ENCODE measurements at regions not wholly inside any gene's neighbourhood (a gene's known extent, or its start where the extent isn't known, plus 50 kb on each side); places are given as distances from the start of the nearest gene placed in this dataset.

DNA sequence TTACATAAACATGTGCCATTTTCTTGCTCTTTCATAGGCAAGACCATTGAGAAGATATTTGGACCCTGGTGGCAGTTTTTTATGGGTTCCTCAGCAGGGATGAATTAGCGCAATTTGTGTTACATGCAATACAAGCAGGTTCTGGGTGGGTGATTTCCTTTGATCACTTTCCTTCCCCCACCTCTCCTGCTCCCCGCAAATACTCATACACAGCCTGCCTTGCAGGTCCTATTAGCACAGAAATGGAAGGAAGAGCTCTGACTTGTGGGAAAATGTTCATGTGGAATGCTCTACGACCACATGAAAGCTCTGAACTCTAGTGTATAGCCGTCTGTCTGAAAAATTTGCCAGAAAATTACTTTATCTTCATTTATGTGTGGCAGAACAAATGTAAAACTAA lies 361.0 kb upstream of the FAT1 start:
- no peak for TF ChIP-seq YY1 (IDR thresholded peaks at IDR 0.05; ENCODE audit: insufficient read depth, insufficient read length)
- no peak for TF ChIP-seq SUZ12 (IDR thresholded peaks at IDR 0.05; ENCODE audit: extremely low read depth, insufficient read depth, insufficient read length)

Data from NT2/D1 (cell line).